Aorta (tissue), 5 donors: ENCODE measurements at regions not wholly inside any gene's neighbourhood (a gene's known extent, or its start where the extent isn't known, plus 50 kb on each side); places are given as distances from the start of the nearest gene placed in this dataset.
"Not testable (repeated sequence)": the region's sequence is repeated elsewhere in the genome, so short reads cannot be mapped to it uniquely, and the experiment has no call there.

Experiments
- ATAC-seq: fragments of 200-7000 bp; cut with Tn5 transposase; one replicate; pipeline ENCODE4 v1.9.1; 2022; ENCODE audit warnings: moderate library complexity; ENCODE audit not compliant: low FRiP score
- DNase-seq, 2 donors: peaks; one replicate each; pipeline ENCODE4 v3.0.0-alpha.2; 2020
- H3K27ac ChIP-seq, 2 donors: one replicate each; pipeline ENCODE4 v1.5.1; 2013; ENCODE audit warnings: low read length in 2 of 2, mild to moderate bottlenecking in 2 of 2, moderate library complexity in 2 of 2, control low read depth in 1 of 2, inconsistent platforms in 1 of 2, low read depth in 1 of 2
- H3K27me3 ChIP-seq, 2 donors: one replicate each; pipeline ENCODE4 v1.6.1; 2013; ENCODE audit warnings: control low read depth in 1 of 2, low read length in 1 of 2, mild to moderate bottlenecking in 1 of 2, moderate library complexity in 1 of 2; ENCODE audit not compliant: insufficient read depth in 2 of 2, control insufficient read depth in 1 of 2
- H3K36me3 ChIP-seq, 2 donors: one replicate each; pipeline ENCODE4 v1.6.1; 2013; ENCODE audit warnings: control low read depth in 1 of 2, low read length in 1 of 2, mild to moderate bottlenecking in 1 of 2; ENCODE audit not compliant: insufficient read depth in 2 of 2, control insufficient read depth in 1 of 2
- H3K4me1 ChIP-seq, 2 donors: one replicate each; pipeline ENCODE4 v1.6.1; 2013; ENCODE audit warnings: low read length in 2 of 2, control low read depth in 1 of 2, mild to moderate bottlenecking in 1 of 2, moderate library complexity in 1 of 2; ENCODE audit not compliant: insufficient read depth in 2 of 2, control insufficient read depth in 1 of 2
- H3K4me3 ChIP-seq, 2 donors: one replicate each; pipeline ENCODE4 v1.5.1; 2013; ENCODE audit warnings: low read length in 2 of 2, control low read depth in 1 of 2, mild to moderate bottlenecking in 1 of 2
- H3K9me3 ChIP-seq: one replicate; pipeline ENCODE4 v1.6.1; 2013; ENCODE audit warnings: mild to moderate bottlenecking, low read length; ENCODE audit not compliant: control insufficient read depth
- WGBS, 2 donors: extraction: QIAGEN DNeasy Blood & Tissue Kit; methylation state at CpG; one replicate each; pipeline ENCODE4 v1.1.7; 2013; 5-methylcytosine and 5-hydroxymethylcytosine counted together
- intact Hi-C, 2 donors: fragments of 100-400 bp; cut with DNase I; formaldehyde crosslinking; loops; one replicate each; pipeline versions ENCODE4 v1.14.2 to v1.15.0; 2022
- donor health status: healthy with polysubstance abuse.
- donor health status: Bipolar disorder and iron deficiency.
- donor health status: DM: no; HTN: no; CAD: no.
- donor health status: DM: no; HTN: no; CAD: no.
- donor health status: DM: yes; HTN: yes; CAD: no.

GRCh38 chr2:55811048-55811447, 112.5 kb downstream of the EFEMP1 start:
- Histone ChIP-seq H3K27ac (no peak overlapping the region), H3K27me3 (no peaks in the 10 kb centered on the region), H3K9me3 (no peaks in the 10 kb centered on the region), H3K4me1 (peaks cover 0 to 6% of the 10 kb centered on the region in 2 donors), H3K4me3 (no peak overlapping the region), H3K36me3 (no peaks in the 10 kb centered on the region)
- no peak for DNase-seq
- no peak for ATAC-seq
- intact Hi-C loops = no loop called here

DNA sequence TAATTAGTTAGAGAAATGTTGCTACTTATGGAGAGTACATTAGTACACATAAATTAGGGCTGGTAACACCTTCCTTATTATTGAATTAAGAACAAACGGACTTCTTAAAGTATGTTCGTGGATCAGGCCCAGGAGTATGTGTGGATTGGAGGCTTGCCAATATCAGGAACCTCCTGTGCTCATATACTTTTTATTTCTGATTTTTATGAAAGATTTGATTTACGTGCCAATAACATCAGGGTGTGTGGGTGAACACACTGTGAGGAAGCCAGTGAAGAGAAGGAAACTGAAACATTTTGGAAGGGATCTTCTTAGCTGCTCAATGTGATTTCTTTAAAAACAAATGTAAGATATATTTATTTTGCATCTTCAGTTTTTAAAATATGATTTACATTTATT, 113.0 kb downstream of the EFEMP1 start:
- no peak for ATAC-seq
- H3K4me3 ChIP-seq = no peak overlapping the region
- no peak for DNase-seq
- WGBS, 2 donors = 11 to 17% methylated on average over 3 of the region's 3 CpGs
- H3K36me3 ChIP-seq = no peaks in the 10 kb centered on the region
- peaks cover 0 to 10% of the 10 kb centered on the region in 2 donors for H3K4me1 ChIP-seq
- no peaks in the 10 kb centered on the region for H3K27me3 ChIP-seq
- H3K9me3 ChIP-seq = no peaks in the 10 kb centered on the region
- intact Hi-C loops = no loop called here
- no peak overlapping the region for H3K27ac ChIP-seq

DNA sequence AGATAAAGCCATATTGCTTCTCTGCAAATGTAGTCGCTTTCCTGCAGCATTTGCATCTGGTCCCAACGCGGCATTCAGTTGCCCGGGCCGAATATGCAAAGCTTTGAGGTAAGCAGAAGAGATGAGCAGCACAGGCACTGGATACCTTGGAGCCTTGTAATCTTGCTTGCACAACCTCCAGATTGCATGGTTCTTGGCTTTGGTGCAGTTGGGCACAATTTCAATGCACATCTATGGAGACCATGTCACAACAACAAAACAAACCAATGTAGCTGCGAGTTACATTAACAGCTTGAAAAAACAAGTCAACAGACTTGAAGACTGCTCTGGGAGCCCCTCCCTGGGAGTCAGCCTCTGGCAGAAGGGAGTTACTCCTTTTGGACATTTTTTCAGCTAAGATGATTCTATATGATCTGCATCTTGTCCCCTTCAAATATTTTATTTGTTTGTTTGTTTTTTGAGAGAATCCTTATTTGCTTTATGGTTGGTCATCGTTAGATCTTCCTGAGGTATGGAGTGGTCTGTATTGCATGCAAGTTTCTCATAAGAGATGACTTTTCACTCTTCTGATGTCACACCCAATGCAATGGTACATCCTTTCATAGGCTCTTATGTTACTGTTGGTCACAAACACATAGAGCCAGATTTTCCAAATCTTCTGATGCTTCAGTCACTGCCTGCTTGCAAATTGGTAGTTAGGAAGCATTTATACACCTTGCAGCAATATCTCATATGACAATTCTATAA, 113.5 kb downstream of the EFEMP1 start:
- intact Hi-C loops = no loop called here
- H3K9me3 ChIP-seq = no peaks in the 10 kb centered on the region
- H3K36me3 ChIP-seq = no peaks in the 10 kb centered on the region
- peaks cover 2 to 11% of the 10 kb centered on the region in 2 donors for H3K4me1 ChIP-seq
- peak in 1 of 2 donors; percentile 52 for DNase-seq
- peak; percentile 64 for ATAC-seq
- H3K4me3 ChIP-seq = no peak overlapping the region
- 68 to 72% methylated on average over 7 of the region's 7 CpGs for WGBS, 2 donors
- H3K27me3 ChIP-seq = no peaks in the 10 kb centered on the region
- H3K27ac ChIP-seq = no peak overlapping the region

DNA sequence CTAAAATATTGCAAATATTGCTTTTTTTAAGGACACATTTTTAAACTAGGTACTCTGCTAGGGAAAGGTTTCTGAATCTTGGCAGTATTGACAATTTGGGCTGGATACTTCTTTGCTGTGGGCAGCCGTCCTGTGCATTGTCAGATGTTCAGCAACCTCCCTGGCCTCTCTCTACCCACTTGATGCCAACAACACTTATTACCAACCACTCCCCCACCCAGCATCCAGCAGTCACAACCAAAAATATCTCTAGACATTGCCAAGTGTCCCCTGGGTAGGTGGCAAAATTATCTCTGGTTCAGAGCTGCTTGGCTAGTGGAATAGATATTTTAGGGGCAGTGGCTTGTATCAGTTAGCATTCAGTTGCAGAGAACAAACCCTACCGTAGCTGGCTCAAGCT, 114.3 kb upstream of the PNPT1 start:
- H3K36me3 ChIP-seq = no peaks in the 10 kb centered on the region
- H3K9me3 ChIP-seq = no peaks in the 10 kb centered on the region
- DNase-seq (no peak), ATAC-seq (no peak)
- intact Hi-C loops = no loop called here
- H3K4me3 ChIP-seq = no peak overlapping the region
- peaks cover 2 to 11% of the 10 kb centered on the region in 2 donors for H3K4me1 ChIP-seq
- no peaks in the 10 kb centered on the region for H3K27me3 ChIP-seq
- 21 to 29% methylated on average over 2 of the region's 2 CpGs for WGBS, 2 donors
- no peak overlapping the region for H3K27ac ChIP-seq

DNA sequence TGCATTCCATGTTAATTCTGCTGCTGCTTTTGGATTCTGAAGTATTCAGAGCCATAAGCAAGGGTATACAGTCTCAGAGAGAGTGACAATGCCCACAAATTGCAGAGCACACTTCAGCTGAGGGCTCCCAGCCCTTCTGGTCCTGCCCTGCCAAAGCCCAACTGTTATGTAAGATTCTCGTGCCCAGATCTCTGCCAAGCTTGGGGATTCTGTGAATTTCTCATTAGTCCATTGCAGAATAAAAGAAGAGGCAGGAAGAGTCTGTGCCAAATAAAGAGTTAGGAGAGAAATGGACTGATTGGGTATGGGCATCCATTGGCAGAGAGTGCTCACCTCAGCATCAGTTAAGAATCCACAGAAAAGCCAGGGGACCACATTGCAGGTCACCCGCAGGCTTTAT, 112.0 kb upstream of the PNPT1 start:
- Histone ChIP-seq H3K4me1 (peaks cover 2 to 11% of the 10 kb centered on the region in 2 donors), H3K4me3 (no peak overlapping the region), H3K36me3 (no peaks in the 10 kb centered on the region), H3K9me3 (no peaks in the 10 kb centered on the region), H3K27me3 (no peaks in the 10 kb centered on the region), H3K27ac (no peak overlapping the region)
- intact Hi-C loops = no loop called here
- no peak for ATAC-seq
- WGBS, 2 donors = 25 to 27% methylated on average over 2 of the region's 2 CpGs
- no peak for DNase-seq

GRCh38 chr2:55804535-55804934, 110.9 kb upstream of the PNPT1 start:
- Histone ChIP-seq H3K4me3 (no peak overlapping the region), H3K27ac (no peak overlapping the region), H3K9me3 (no peaks in the 10 kb centered on the region), H3K4me1 (peaks cover 2 to 11% of the 10 kb centered on the region in 2 donors), H3K27me3 (no peaks in the 10 kb centered on the region), H3K36me3 (no peaks in the 10 kb centered on the region)
- DNase-seq = no peak
- 5% methylated on average over 6 of the region's 6 CpGs for WGBS, 2 donors
- intact Hi-C loops = no loop called here
- ATAC-seq = peak; percentile 53

DNA sequence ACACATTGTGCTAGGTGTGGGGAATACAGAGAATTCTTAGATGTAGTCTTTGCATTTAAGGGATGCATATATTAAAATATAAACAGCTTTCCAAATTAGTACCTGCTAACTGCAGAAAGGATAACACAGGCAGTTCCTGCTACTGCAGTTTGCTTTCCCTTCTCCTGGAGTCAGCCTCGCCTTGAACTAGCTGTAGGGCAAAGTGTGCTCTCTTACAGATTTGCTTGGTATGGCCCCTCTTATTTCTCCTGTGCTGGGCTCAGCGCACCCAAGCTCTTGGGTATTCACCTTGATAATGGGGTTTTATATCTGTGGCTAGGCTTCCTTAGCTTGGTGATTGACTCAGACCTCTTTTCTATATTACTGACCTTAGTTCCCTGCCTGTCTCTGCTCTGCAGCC, 108.4 kb upstream of the PNPT1 start:
- peaks cover 2 to 5% of the 10 kb centered on the region in 2 donors for H3K4me1 ChIP-seq
- WGBS, 2 donors = 92 to 94% methylated on average over 2 of the region's 2 CpGs
- no peaks in the 10 kb centered on the region for H3K27me3 ChIP-seq
- no peak overlapping the region for H3K4me3 ChIP-seq
- H3K9me3 ChIP-seq = no peaks in the 10 kb centered on the region
- no peak for DNase-seq
- no peak for ATAC-seq
- intact Hi-C loops = no loop called here
- H3K27ac ChIP-seq = no peak overlapping the region
- H3K36me3 ChIP-seq = no peaks in the 10 kb centered on the region

- H3K27me3 ChIP-seq = no peaks in the 10 kb centered on the region
- 91 to 96% methylated on average over 1 of the region's 1 CpG for WGBS, 2 donors
- H3K36me3 ChIP-seq = no peaks in the 10 kb centered on the region
- no peak overlapping the region for H3K4me3 ChIP-seq
- ATAC-seq (no peak), DNase-seq (no peak)
- intact Hi-C loops = no loop called here
- H3K4me1 ChIP-seq = peaks cover 2 to 5% of the 10 kb centered on the region in 2 donors
- no peaks in the 10 kb centered on the region for H3K9me3 ChIP-seq
- H3K27ac ChIP-seq = no peak overlapping the region
Measured at GRCh38 chr2:55801436-55801835, 107.8 kb upstream of the PNPT1 start.

GRCh38 chr2:55799624-55800023, 106.0 kb upstream of the PNPT1 start:
- H3K4me3 ChIP-seq, DNase-seq, H3K27ac ChIP-seq, ATAC-seq, intact Hi-C loops, H3K4me1 ChIP-seq, H3K9me3 ChIP-seq, H3K27me3 ChIP-seq, H3K36me3 ChIP-seq: not testable (repeated sequence)
- 97% methylated on average over 14 of the region's 14 CpGs for WGBS, 2 donors
